Colonic mucosa (tissue), 4 donors: ENCODE measurements at regions not wholly inside any gene's neighbourhood (a gene's known extent, or its start where the extent isn't known, plus 50 kb on each side); places are given as distances from the start of the nearest gene placed in this dataset.
"Not testable (repeated sequence)": the region's sequence is repeated elsewhere in the genome, so short reads cannot be mapped to it uniquely, and the experiment has no call there.

ENCODE experiments used
- DNase-seq: peaks from one replicate; pipeline ENCODE4 v3.0.0-alpha.2; 2020
- H3K27ac ChIP-seq: fragments of 200-600 bp; one replicate; pipeline ENCODE4 v1.8.0; 2021
- H3K27me3 ChIP-seq: fragments of 200-600 bp; one replicate; pipeline ENCODE4 v1.8.0; 2021
- H3K36me3 ChIP-seq: fragments of 200-600 bp; one replicate; pipeline ENCODE4 v1.8.0; 2021
- H3K4me1 ChIP-seq: fragments of 200-600 bp; one replicate; pipeline ENCODE4 v1.8.0; 2021; ENCODE audit warnings: mild to moderate bottlenecking
- H3K4me3 ChIP-seq: fragments of 200-600 bp; one replicate; pipeline ENCODE4 v1.8.0; 2021
- H3K9ac ChIP-seq, 2 donors: one replicate each; pipeline ENCODE4 v1.7.0; 2013; ENCODE audit warnings: control low read depth in 2 of 2, low read depth in 2 of 2, low read length in 2 of 2
- H3K9me3 ChIP-seq: fragments of 200-600 bp; one replicate; pipeline ENCODE4 v1.8.0; 2021
- CTCF ChIP-seq: fragments of 200-600 bp; IDR thresholded peaks from one replicate; pipeline ENCODE4 v1.8.0; 2022; ENCODE audit warnings: antibody characterized with exemption, mild to moderate bottlenecking
- intact Hi-C: fragments of 100-400 bp; cut with DNase I; formaldehyde crosslinking; loops from one replicate; pipeline ENCODE4 v1.14.1; 2022
- donor health status: healthy.
- donor health status: DM: no; HTN: no; CAD: no.
- donor health status: DM: no; HTN: no; CAD: no.

- Histone ChIP-seq H3K27ac (no peak overlapping the region), H3K9me3 (no peaks in the 10 kb centered on the region), H3K4me3 (no peak overlapping the region), H3K27me3 (no peaks in the 10 kb centered on the region), H3K9ac (no peak overlapping the region), H3K4me1 (no peaks in the 10 kb centered on the region), H3K36me3 (no peaks in the 10 kb centered on the region)
- intact Hi-C loops: loop anchor here (10.0 kb wide), 1 partner anchor 95 kb away; no protein-coding TSS in a partner anchor
- TF ChIP-seq CTCF: no peak
- DNase-seq: no peak
These were observed 75.1 kb downstream of the HAUS1 start for GRCh38 chr18:46179306-46179705.

GRCh38 chr18:46182633-46183358 lies 78.6 kb downstream of the HAUS1 start:
- H3K36me3 ChIP-seq: no peaks in the 10 kb centered on the region
- intact Hi-C loops: no loop called here
- H3K9ac ChIP-seq: no peak overlapping the region
- no peaks in the 10 kb centered on the region for H3K9me3 ChIP-seq
- H3K4me1 ChIP-seq: no peaks in the 10 kb centered on the region
- no peaks in the 10 kb centered on the region for H3K27me3 ChIP-seq
- H3K4me3 ChIP-seq: no peak overlapping the region
- no peak for DNase-seq
- no peak overlapping the region for H3K27ac ChIP-seq
- no peak for TF ChIP-seq CTCF

- DNase-seq, H3K27ac ChIP-seq, intact Hi-C loops, H3K4me3 ChIP-seq, H3K9me3 ChIP-seq, H3K27me3 ChIP-seq, H3K4me1 ChIP-seq, H3K9ac ChIP-seq, H3K36me3 ChIP-seq: not testable (repeated sequence)
These were observed 80.1 kb downstream of the HAUS1 start for GRCh38 chr18:46184296-46184695.

- no peaks in the 10 kb centered on the region for H3K9me3 ChIP-seq
- no peak for TF ChIP-seq CTCF
- H3K27me3 ChIP-seq: no peaks in the 10 kb centered on the region
- no peak overlapping the region for H3K9ac ChIP-seq
- intact Hi-C loops: no loop called here
- no peaks in the 10 kb centered on the region for H3K36me3 ChIP-seq
- H3K4me3 ChIP-seq: no peak overlapping the region
- no peak overlapping the region for H3K27ac ChIP-seq
- no peaks in the 10 kb centered on the region for H3K4me1 ChIP-seq
- no peak for DNase-seq
These were observed 80.5 kb downstream of the HAUS1 start for GRCh38 chr18:46184727-46185126.

- no peak for TF ChIP-seq CTCF
- intact Hi-C loops: no loop called here
- Histone ChIP-seq H3K9ac (no peak overlapping the region), H3K36me3 (no peaks in the 10 kb centered on the region), H3K4me3 (no peak overlapping the region), H3K9me3 (no peaks in the 10 kb centered on the region), H3K27me3 (no peaks in the 10 kb centered on the region), H3K27ac (no peak overlapping the region), H3K4me1 (no peaks in the 10 kb centered on the region)
- DNase-seq: no peak
These were observed 86.5 kb downstream of the HAUS1 start for GRCh38 chr18:46190667-46191066.

- TF ChIP-seq CTCF: no peak
- Histone ChIP-seq H3K27me3 (no peaks in the 10 kb centered on the region), H3K4me1 (peaks cover 4% of the 10 kb centered on the region), H3K36me3 (no peaks in the 10 kb centered on the region), H3K9ac (no peak overlapping the region), H3K9me3 (no peaks in the 10 kb centered on the region), H3K4me3 (no peak overlapping the region), H3K27ac (no peak overlapping the region)
- no peak for DNase-seq
- intact Hi-C loops: no loop called here
These were observed 92.5 kb downstream of the HAUS1 start for GRCh38 chr18:46196627-46197243.
